ENCODE measurements at regions not wholly inside any gene's neighbourhood (a gene's known extent, or its start where the extent isn't known, plus 50 kb on each side); places are given as distances from the start of the nearest gene placed in this dataset.
"Not testable (repeated sequence)": the region's sequence is repeated elsewhere in the genome, so short reads cannot be mapped to it uniquely, and the experiment has no call there.

DNA sequence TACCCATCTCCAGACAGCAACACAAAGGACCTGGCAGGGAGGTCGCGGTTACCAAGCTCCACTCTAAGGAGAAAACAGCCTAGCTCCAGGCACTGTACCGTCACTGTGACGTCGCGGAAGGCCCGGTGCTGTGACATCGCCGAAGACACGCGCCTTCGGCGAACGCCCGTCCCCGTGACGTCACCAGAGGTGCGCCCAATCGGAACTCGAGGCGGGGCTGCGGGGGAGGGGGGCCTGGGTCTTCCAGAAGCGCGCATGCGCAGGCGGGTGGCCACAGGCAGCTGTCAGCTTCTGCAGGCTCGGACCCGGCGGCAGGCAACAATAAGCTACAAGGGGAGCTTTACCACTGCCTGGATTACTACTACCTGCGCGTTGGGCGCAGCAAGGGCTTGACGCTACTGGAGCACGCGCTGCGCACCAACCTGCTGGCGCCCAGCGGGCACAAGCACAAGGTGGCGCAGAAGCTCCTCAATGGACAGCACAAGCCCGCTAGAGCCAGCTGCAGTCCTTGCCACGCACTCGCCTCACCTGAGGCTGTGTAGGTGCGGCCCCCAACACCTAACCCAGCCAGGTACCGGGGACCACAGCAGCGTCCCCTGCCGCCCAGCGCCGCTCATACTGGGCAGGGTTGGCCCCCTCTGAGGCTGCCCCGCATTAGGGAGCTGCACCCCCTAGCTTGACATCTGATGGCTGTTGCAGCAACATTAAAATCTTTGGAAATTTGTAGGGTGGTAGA lies 208.4 kb downstream of the TPST1 start:
- DNase-seq: no peak

DNA sequence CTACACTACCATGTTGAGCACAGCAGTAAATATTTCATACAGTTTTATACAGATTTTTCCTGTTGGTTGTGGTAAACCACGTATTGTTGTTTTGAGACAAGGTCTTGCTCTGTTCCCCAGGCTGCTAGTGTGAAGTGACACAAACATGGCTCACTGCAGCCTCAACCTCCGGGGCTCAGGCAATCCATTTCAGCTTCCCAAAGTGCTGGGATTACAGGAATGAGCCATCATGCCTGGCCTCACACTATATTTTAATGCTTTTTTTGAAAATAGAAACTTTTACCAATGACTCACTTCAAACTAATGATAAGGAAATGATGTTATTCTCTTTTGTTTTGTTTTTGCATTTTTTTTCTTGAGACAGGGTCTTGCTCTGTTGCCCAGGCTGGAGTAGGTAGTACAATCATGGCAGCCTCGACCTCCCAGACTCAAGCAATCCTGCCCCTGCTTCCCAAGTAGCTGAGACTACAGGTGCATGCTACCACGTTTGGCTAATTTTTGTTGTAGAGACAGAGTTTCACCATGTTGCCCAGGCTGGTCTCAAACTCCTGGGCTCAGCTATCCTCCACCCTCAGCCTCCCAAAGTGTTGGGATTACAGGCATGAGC lies 210.6 kb downstream of the TPST1 start:
- no peak for DNase-seq

DNA sequence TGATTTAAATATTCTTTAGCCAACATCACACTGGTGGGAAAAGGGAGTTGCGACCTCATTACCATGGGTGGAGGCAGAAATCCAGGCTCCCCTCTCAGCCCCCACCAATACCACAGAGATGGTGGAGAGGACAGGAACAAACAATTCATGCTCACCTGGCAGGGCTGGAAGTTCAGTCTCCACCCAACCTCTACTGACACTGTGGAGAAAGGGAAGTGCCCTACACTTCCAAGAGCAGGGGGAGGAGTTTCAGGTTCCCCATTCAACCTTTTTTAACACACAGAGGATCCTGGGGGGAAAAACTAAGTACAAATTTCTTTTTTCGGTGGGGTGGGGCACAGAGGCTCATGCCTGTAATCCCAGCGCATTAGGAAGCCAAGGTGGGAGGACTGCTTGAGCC lies 210.1 kb upstream of the KCTD7 start:
- DNase-seq: no peak

DNA sequence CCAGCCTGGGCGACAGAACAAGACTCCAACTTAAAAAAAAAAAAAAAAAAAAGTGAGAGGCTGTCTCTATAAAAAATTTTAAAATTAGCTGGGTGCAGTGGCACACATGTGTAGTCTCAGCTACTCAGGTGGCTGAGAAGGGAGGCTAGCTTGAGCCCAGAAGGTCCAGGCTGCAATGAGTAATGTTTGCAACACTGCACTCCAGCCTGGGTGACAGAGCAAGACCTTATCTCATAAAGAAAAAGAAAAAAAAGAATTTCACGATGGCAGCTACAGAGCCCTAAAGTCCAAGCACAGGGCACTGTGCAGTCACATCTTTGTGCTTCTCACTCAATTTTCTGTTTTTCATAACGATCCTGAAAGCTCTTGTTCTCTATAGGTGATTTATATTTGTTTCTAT lies 209.5 kb upstream of the KCTD7 start:
- DNase-seq: no peak

DNA sequence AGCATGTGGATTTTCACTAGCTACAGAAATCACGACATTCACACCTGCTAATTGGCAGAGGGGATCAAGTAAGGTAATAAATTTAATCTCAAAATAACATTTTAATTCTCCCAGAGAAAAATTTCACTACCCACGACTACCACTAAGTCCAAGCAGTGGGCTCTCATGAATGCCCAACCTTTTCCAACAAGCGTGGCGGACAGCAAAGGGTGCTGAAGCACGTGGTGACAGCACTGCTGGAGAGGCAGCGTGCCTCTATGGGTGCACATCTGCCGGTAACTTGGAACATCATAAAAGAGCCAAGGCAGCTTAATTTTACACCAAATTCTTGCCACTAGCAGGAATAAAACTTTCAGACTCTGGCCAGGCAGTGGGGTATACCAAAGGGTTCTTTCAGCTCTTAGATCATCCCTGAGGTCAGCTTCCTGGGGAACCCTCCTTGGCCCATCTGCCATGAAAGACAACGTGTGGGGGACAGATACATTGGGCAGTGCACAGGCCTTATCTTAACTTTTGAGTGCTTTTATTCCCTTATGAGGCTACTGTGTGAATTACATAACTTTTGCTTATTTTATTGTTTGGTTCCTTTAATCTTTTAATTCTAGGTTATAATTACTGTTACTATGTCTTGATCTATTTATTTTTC lies 206.7 kb upstream of the KCTD7 start:
- DNase-seq: no peak

DNA sequence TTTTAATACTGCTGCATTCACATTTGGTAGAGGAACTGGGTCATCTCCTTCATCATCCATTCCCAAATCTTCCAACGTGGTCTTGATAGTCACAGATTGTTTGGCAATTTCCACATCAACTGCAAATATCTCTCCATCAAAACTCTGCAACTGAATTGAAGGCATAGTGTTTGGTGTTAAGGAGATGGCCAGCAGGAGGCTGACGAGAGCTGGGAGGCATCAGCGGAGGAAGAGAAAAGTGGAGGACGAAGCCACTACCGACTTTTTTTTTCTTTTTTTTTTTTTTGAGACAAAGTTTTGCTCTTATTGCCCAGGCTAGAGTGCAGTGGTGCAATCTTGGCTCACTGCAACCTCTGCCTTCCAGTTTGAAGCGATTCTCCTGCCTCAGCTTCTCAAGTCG lies 205.0 kb upstream of the KCTD7 start:
- DNase-seq: no peak

DNA sequence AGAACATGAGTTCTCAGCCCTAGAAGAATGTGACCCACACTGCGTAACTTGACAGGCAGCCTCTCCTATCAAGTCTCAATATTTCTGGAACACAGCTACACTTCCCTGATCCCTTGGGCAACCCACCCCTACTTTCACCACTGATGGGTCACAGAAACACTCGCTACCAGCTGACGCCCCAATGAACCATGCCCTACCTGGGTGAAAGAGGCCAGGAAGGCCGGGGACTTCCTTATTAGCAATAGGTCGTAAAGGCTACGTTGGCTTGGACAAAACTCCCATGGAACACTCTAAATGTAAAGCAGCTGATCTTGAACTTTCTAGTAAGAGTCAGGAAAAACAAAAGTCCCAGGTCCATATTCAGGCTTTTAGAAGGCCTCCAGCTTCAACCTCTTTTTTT lies 202.3 kb upstream of the KCTD7 start:
- DNase-seq: no peak

DNA sequence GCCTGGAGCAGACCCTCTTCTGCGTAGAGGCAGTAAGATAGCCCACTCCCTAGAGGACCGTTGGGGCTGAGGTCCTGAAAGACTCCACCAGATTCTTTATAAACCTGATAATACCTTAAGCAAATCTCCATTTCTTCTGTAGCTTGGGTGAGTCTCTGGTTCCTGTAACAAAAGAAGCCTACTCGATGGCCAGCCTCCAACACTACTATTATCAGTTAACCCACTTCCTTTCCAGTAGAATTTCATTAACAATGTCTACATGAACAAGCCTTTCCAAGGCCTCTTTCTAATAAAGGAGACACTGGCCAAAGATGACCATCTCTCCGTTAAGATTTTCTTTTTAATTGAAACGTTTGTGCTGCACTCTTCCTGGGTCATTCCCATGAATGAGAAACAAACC lies 201.7 kb upstream of the KCTD7 start:
- DNase-seq: no peak

DNA sequence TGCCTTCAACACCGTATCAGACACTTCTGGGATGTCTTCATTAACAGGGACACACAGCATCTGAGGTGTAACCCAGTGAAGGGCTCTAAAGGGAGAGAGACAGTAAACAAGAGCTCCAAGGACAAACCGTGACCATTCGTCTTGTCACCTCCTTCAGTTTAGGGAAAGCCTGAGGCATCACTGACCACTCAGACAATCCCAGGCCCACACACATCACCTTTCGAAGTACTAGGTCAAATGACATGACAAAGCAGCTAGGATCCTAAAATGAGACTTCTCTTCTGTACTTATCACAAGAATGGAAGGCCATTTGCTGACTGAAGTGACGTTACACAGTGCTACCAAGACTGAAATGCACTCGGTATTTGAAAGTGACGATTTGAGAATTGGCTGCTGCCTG lies 200.7 kb upstream of the KCTD7 start:
- no peak for DNase-seq

DNA sequence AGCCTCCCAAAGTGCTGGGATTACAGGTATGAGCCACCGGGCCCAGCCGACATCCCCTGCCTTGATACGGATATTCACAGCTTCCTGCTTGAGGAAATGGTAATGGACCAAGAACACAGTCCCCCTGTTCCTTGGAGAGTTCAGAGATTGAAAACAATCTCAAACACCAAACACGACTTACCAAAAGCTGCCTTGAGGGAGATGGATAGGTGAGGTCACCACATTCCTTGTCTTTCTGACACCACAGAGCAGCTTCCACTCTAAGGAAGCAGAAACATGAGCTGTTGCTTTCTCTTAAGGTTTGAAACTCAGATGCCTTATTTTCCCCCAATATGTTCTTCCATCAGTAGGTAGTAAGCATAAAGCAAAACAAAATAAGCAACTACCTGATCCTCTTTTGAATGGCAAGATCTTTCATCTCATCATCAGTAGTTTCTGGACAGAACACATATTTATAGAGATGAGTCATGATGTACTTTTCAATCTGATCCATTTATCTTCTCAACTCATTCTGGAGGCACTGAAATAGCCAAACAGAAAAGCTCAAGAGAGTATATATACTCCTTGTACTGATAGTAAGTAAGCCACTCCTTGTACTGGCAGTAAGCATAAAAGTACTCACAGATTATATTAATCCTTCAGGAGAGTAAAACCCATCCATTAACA lies 199.1 kb upstream of the KCTD7 start:
- DNase-seq: no peak

DNA sequence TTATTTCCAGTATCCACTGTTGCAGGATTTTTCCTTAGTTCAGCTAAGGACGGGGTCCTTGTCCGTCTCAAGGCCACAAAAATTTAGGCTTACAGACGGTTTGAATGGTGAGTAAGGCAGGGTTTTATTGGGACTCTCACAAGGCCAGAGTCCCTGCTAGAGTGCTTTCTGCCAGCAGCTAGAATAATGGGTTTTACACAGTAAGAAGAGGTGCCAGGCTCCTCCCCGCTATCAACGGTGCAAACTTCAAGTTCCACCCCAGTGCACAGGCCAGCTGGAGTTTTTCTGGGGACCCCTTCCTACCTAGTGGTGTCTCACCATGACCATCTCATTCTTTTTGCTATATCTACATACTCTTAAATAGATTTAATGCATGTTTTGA lies 198.5 kb upstream of the KCTD7 start:
- DNase-seq: no peak

DNA sequence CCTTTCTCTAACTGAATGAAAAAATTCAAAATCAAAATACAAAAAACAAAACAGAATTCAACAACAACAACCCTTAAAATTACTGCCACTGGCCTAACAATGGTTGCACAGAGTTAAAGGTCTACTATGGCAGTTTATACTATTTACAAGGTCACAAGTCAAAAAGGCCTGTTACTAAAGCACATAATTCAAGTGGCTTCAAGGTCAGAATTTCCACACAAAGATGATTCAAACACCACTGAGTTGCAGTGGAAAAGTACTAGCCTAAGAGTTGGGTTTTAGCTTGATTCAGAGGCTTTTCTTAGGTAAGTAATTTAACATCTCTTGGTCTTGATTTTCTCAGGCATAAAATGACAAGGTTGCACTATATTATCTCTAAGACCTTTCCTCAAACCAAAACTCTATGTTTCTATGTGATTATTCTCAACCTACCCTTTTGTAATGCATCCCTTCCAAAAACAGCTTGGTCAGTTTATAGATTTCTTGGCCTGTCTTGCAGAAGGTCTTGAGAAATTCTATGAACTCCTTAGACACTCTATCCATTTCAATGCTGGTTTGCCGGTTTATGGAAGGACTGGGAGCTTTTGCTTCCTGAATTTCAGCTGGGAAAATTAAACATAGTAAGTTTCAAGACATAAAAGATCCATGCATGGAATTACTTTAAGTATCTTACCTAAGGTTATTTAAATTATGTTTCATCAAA lies 189.8 kb upstream of the KCTD7 start:
- not testable (repeated sequence) for DNase-seq

DNA sequence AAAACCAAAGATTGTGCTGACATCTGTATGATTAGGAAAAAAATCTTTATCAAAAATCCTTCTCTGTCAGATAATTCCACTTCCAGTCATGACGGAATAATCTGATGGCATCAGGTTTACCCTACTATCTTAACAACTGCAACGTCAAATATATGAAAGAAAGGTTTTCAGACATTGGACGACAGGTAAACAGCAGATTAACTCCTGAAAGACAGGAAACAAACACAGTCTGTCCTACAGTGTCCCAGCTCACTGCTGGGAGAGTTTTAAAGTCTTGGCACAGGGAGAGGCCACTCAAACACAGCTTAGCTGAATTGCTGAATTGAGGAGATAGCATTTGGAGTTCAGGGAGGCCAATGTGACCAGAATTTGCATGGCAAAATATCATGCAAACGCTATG lies 186.3 kb upstream of the KCTD7 start:
- no peak for DNase-seq

DNA sequence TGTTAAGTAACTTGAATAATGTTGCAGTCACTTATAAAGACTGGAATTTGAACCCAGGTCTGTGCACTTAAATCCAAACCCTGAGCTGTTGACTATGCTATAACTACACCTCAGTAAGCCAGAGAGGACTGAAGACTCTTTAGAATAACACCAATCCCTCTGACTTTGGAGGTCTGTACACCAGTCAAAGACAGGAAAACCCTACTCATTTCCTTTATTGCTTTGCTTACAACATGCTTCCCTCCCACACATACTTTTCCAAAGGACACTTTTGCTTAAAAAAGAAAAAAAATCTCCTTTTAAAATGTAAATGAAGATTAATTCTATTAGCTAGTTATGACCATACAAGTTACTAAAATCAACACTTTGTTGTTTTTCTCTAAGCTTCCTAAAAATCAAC lies 184.7 kb upstream of the KCTD7 start:
- no peak for DNase-seq

DNA sequence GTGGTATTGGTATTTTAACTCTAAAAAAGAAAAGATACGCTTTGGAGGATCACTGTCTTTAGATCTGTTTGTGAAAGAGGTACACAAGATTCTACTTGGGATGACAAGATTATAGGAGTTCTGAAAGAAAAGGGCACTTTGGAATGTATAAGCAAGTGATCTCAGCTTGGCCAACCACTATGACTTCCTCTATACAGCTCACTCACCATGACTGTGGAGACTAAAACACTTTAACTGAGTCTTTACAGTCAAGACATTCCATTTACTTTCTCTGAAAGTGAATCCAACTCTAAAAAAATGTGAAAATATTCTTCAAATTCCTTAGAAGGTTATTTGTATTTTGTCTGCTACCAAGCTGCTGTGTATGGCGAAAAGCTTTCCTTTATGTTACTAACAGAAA lies 181.7 kb upstream of the KCTD7 start:
- DNase-seq: not testable (repeated sequence)

DNA sequence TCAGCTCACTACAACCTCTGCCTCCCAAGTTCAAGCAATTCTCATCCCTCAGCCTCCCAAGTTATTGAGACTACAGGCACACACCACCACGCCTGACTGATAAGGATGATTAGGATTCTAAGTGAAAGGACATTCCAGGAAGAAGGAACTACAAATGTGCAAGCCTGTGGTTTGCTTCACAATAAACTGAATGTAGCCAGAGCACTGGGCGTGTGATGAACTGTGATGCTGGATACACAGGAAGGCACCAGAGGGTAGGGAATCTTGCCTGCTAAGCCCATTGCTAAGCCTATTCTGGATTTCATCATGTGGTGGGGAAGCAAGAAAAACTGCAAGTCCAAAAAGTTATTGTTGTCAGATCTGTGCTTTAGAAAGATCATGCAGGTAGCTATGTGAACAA lies 177.9 kb upstream of the KCTD7 start:
- DNase-seq: not testable (repeated sequence)

DNA sequence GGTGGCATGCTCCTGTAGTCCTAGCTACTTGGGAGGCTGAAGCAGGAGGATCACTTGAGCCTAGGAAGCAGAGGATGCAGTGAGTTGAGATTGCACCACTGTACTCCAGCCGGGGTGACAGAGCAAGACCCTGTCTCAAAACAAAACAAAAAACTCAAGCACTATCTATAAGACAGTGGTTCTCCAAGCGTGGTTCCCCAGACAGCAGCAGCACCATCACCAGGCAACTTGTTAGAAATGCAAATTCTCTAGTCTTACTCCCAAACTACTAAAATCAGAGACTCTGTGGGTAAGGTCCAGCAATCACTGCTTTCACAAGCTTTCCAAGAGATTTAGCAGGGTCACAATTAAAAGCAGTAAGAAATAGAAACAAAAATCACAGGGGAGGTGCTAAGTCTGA lies 177.0 kb upstream of the KCTD7 start:
- DNase-seq: not testable (repeated sequence)

DNA sequence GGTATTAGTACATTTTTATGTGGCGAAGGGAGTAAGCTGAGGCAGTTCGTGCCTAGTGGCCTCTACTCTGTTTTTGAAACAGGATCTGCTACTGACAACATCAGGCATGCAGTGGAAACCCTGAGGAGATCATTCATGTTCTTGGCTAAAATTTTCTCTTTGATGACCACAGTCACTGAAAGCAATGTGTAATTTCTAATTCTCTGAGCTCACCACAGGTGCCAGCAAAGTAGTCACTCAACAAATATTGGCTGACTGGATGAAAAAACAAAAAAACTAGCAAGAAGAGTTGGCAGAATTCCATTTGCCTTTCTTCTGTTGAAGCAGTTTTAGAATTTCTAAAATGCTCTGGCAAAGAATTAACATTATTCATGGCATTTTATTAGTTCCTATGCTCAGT lies 176.5 kb upstream of the KCTD7 start:
- DNase-seq: peak in 1 of 2 experiments; percentile 39

DNA sequence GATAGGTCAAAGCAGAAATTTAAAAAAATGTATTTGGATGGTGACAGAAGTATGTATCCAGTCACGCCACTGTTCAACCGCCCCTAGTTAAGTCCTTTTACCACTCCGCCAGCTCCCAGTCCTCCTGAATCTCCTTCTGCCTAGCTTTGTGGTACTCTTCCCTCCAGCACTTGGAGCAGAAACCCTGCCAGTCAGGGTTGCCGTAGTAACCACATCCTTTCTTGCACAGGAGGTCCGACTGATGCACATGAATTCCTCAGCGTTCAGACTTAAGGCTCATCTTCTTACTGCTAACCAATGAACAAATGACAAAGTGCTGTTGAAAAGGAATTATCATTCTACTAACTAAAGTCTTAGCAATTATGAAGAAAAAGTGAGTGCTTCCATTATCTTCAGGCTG lies 175.3 kb upstream of the KCTD7 start:
- no peak for DNase-seq

DNA sequence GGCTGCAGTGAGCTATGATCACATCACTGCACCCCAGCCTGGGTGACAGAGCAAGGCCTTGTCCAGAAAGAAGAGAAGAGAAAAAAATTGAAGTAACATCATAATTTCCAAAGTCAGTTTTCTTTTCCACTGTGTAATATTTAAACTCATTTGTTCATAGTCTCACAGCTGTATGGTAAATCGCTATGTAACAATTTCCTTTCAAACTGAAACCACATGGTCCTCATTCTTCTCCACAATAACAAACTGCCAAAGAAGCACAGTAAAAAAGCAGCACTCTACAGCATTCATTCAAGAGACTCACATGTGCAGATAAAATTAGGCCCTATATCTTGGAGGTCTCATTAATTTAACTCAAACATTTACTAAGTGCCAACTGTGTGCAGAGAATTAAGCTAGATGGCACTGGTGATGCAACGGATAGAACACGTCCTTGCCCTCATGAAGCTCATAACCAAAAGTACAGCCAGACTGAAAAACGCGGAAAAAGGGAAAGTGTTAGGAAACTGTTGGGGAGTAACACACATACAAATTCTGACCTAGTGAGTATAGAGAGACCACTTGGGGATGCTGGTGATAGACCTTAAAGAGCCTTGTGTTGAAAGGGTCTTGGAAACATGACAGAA lies 174.0 kb upstream of the KCTD7 start:
- no peak for DNase-seq

DNA sequence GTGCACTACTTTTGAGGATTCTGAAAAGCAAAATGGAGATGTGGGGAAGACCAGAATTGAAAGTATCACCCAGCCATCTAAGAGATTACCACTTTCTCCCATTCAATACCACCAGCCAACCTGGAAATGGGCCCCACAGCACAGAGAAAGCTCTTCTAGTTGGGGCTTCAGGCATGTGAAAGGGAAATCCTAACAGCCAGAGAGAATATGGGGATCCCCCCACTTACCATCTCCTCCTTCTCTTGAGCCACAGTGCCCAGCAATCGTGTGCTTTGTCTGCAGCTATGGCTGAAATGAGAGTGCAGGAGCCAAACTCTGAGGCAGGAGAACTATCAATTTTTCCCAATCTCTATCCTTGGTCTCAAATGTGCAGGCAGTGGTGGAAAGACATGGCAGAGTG lies 173.2 kb upstream of the KCTD7 start:
- DNase-seq: not testable (repeated sequence)

DNA sequence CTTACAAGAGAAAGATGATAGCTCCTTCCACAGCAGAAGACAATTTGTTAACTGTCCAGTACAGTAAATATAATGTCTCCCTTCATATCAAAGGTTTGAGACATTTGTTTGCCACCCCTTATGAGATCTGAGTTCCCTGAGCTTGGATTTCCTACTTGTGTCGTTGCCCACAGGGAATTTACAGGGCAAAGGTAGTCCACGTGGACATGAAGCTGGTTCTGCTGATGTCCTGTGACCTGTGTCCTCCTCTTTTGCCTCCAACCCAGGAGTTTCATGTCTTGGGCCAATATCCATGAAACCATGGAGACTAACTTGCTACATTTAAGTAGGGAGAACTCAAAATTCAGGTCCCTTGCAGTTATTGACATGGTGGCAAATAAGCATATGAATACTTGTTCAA lies 172.2 kb upstream of the KCTD7 start:
- DNase-seq: not testable (repeated sequence)

DNA sequence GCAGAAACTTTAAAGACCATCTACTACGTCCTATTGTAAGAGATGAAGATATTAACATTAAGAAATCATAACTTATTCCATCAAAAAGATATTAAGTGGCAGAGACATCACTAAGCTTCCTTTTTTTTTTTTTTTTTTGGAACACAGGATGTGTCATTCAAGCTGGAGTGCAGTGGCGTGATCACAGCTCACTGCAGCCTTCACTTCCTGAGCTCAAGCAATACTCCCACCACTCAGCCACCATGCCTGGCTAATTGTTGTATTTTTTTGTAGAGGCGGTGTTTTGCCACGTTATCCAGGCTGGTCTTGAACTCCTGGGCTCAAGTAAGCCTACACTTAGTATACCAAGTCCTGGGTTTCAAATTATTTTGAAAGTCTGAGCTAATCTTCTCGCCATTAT lies 169.7 kb upstream of the KCTD7 start:
- DNase-seq: not testable (repeated sequence)

All from NCI-H2081 (cell line).